Neural progenitor cell (in vitro differentiated cells): ENCODE measurements at regions not wholly inside any gene's neighbourhood (a gene's known extent, or its start where the extent isn't known, plus 50 kb on each side); places are given as distances from the start of the nearest gene placed in this dataset.

Source experiments
- DNase-seq: peaks from one replicate; pipeline ENCODE4 v3.0.0-alpha.2; 2016; ENCODE audit warnings: low spot score
- H2AFZ ChIP-seq: fragments of 200-600 bp; sonication (generic); replicated peaks from 2 replicates; pipeline ENCODE4 v1.6.1; 2016; ENCODE audit warnings: antibody characterized with exemption
- H3F3A ChIP-seq: fragments of 200-600 bp; sonication (generic); 2 replicates; pipeline ENCODE4 v1.6.1; 2016; ENCODE audit warnings: antibody characterized with exemption, low read depth
- H3K27ac ChIP-seq: fragments of 200-600 bp; sonication (generic); 2 replicates; pipeline ENCODE4 v1.5.1; 2016; ENCODE audit warnings: mild to moderate bottlenecking
- H3K27me3 ChIP-seq: fragments of 200-600 bp; sonication (generic); 2 replicates; pipeline ENCODE4 v1.6.1; 2016; ENCODE audit warnings: mild to moderate bottlenecking, moderate library complexity
- H3K36me3 ChIP-seq: fragments of 200-600 bp; sonication (generic); 2 replicates; pipeline ENCODE4 v1.5.1; 2016
- H3K4me1 ChIP-seq: fragments of 200-600 bp; sonication (generic); 2 replicates; pipeline ENCODE4 v1.6.1; 2016; ENCODE audit warnings: mixed run types
- H3K4me2 ChIP-seq: fragments of 200-600 bp; sonication (generic); 2 replicates; pipeline ENCODE4 v1.6.1; 2016
- H3K4me3 ChIP-seq: fragments of 200-600 bp; sonication (generic); 2 replicates; pipeline ENCODE4 v1.5.1; 2016
- H3K79me2 ChIP-seq: fragments of 200-600 bp; sonication (generic); 2 replicates; pipeline ENCODE4 v1.6.1; 2016; ENCODE audit warnings: low read depth
- H3K9ac ChIP-seq: fragments of 200-600 bp; sonication (generic); 2 replicates; pipeline ENCODE4 v1.6.1; 2016
- H3K9me3 ChIP-seq: fragments of 200-600 bp; sonication (generic); 2 replicates; pipeline ENCODE4 v1.5.1; 2016; ENCODE audit warnings: low read depth
- H4K20me1 ChIP-seq: fragments of 200-600 bp; sonication (generic); 2 replicates; pipeline ENCODE4 v1.6.1; 2016; ENCODE audit warnings: low read depth
- H3K27ac Mint-ChIP-seq: 3 replicates; pipeline ENCODE4 v1.8.0; 2021; ENCODE audit warnings: mixed read lengths
- H3K27me3 Mint-ChIP-seq: 2 replicates; pipeline ENCODE4 v1.8.0; 2022; ENCODE audit warnings: low read depth, mild to moderate bottlenecking, inconsistent platforms, moderate library complexity, mixed read lengths; ENCODE audit not compliant: insufficient read depth
- H3K36me3 Mint-ChIP-seq: 3 replicates; pipeline ENCODE4 v1.8.0; 2021; ENCODE audit warnings: mixed read lengths
- H3K4me1 Mint-ChIP-seq: 3 replicates; pipeline ENCODE4 v1.8.0; 2021; ENCODE audit warnings: mixed read lengths
- H3K4me3 Mint-ChIP-seq: 3 replicates; pipeline ENCODE4 v1.8.0; 2021; ENCODE audit warnings: mild to moderate bottlenecking, moderate library complexity, mixed read lengths
- H3K9me3 Mint-ChIP-seq: 3 replicates; pipeline ENCODE4 v1.8.0; 2020; ENCODE audit warnings: mixed read lengths
- CTCF ChIP-seq: fragments of 200-600 bp; sonication (generic); IDR thresholded peaks from 2 replicates; pipeline ENCODE4 v1.5.1; 2017; ENCODE audit warnings: antibody characterized with exemption, mild to moderate bottlenecking
- EZH2 ChIP-seq: fragments of 200-600 bp; sonication (generic); IDR thresholded peaks from 2 replicates; pipeline ENCODE4 v1.6.1; 2017; ENCODE audit warnings: antibody characterized with exemption, mild to moderate bottlenecking, moderate library complexity
- EZH2phosphoT487 ChIP-seq: fragments of 200-600 bp; sonication (generic); IDR thresholded peaks from 2 replicates; pipeline ENCODE4 v1.6.1; 2017; ENCODE audit warnings: antibody characterized with exemption

GRCh38 chr1:164320790-164321731 lies 237.9 kb upstream of the PBX1 start:
- Histone ChIP-seq H3K9ac (no peak overlapping the region), H3F3A (peaks cover 5% of the 10 kb centered on the region), H3K27me3 (peaks cover 38% of the 10 kb centered on the region), H2AFZ (peak overlapping the region; percentile 89), H3K79me2 (no peaks in the 10 kb centered on the region), H3K4me2 (peak overlapping the region; percentile 99), H3K27ac (no peak overlapping the region), H3K4me3 (peak overlapping the region; percentile 64), H3K9me3 (no peaks in the 10 kb centered on the region), H4K20me1 (no peaks in the 10 kb centered on the region), H3K4me1 (peaks cover 12% of the 10 kb centered on the region), H3K36me3 (no peaks in the 10 kb centered on the region)
- no peaks in the 10 kb centered on the region for H3K27me3 Mint-ChIP-seq
- peaks cover 16% of the 10 kb centered on the region for H3K4me1 Mint-ChIP-seq
- H3K9me3 Mint-ChIP-seq, result no peaks in the 10 kb centered on the region
- TF ChIP-seq EZH2 (peak; percentile 38), CTCF (no peak)
- H3K36me3 Mint-ChIP-seq, result no peaks in the 10 kb centered on the region
- H3K4me3 Mint-ChIP-seq, result peak overlapping the region; percentile 83
- no peak overlapping the region for H3K27ac Mint-ChIP-seq
- DNase-seq, result peak; percentile 80

- no peaks in the 10 kb centered on the region for H3K79me2 ChIP-seq
- peaks cover 17% of the 10 kb centered on the region for H3K9me3 Mint-ChIP-seq
- H3K4me1 Mint-ChIP-seq, result peaks cover 20% of the 10 kb centered on the region
- peaks cover 3% of the 10 kb centered on the region for H3K36me3 Mint-ChIP-seq
- no peaks in the 10 kb centered on the region for H3K9me3 ChIP-seq
- H3K4me3 Mint-ChIP-seq, result no peak overlapping the region
- H3K4me2 ChIP-seq, result no peak overlapping the region
- peaks cover 7% of the 10 kb centered on the region for H3K4me1 ChIP-seq
- peaks cover 24% of the 10 kb centered on the region for H3K27me3 ChIP-seq
- no peak overlapping the region for H3K9ac ChIP-seq
- H3K4me3 ChIP-seq, result no peak overlapping the region
- peaks cover 5% of the 10 kb centered on the region for H3K36me3 ChIP-seq
- no peak for TF ChIP-seq EZH2phosphoT487
- no peak for TF ChIP-seq CTCF
- TF ChIP-seq EZH2, result no peak
- peaks cover 17% of the 10 kb centered on the region for H3K27me3 Mint-ChIP-seq
- peaks cover 4% of the 10 kb centered on the region for H3F3A ChIP-seq
- no peak overlapping the region for H3K27ac ChIP-seq
- H3K27ac Mint-ChIP-seq, result peak overlapping the region; percentile 91
- no peak for DNase-seq
- H4K20me1 ChIP-seq, result no peaks in the 10 kb centered on the region
- H2AFZ ChIP-seq, result no peak overlapping the region
Observed at GRCh38 chr1:164325786-164326185, 233.2 kb upstream of the PBX1 start.

- Histone ChIP-seq H3K9ac (no peak overlapping the region), H3K79me2 (no peaks in the 10 kb centered on the region), H4K20me1 (no peaks in the 10 kb centered on the region), H3K36me3 (no peaks in the 10 kb centered on the region), H3K4me1 (no peaks in the 10 kb centered on the region), H3K9me3 (no peaks in the 10 kb centered on the region), H3K27me3 (no peaks in the 10 kb centered on the region), H3K27ac (no peak overlapping the region), H2AFZ (no peak overlapping the region), H3K4me2 (no peak overlapping the region), H3K4me3 (no peak overlapping the region), H3F3A (no peaks in the 10 kb centered on the region)
- Mint-ChIP-seq H3K27ac (no peak overlapping the region), H3K4me1 (peaks cover 20% of the 10 kb centered on the region), H3K36me3 (no peaks in the 10 kb centered on the region), H3K9me3 (no peaks in the 10 kb centered on the region), H3K4me3 (no peak overlapping the region), H3K27me3 (peaks cover 9% of the 10 kb centered on the region)
- no peak for TF ChIP-seq EZH2
- DNase-seq, result no peak
Observed at GRCh38 chr1:164333387-164333786, 225.6 kb upstream of the PBX1 start.

GRCh38 chr1:164337394-164337793 lies 221.6 kb upstream of the PBX1 start:
- Histone ChIP-seq H3K27me3 (no peaks in the 10 kb centered on the region), H2AFZ (no peak overlapping the region), H3K79me2 (no peaks in the 10 kb centered on the region), H3K4me2 (no peak overlapping the region), H3K4me1 (no peaks in the 10 kb centered on the region), H3F3A (no peaks in the 10 kb centered on the region), H3K9ac (no peak overlapping the region), H3K9me3 (no peaks in the 10 kb centered on the region), H3K27ac (no peak overlapping the region), H4K20me1 (no peaks in the 10 kb centered on the region), H3K36me3 (no peaks in the 10 kb centered on the region), H3K4me3 (no peak overlapping the region)
- Mint-ChIP-seq H3K36me3 (peaks cover 7% of the 10 kb centered on the region), H3K9me3 (peaks cover 11% of the 10 kb centered on the region), H3K27ac (peak overlapping the region; percentile 85), H3K4me3 (no peak overlapping the region), H3K4me1 (peaks cover 17% of the 10 kb centered on the region), H3K27me3 (peaks cover 9% of the 10 kb centered on the region)
- no peak for TF ChIP-seq EZH2phosphoT487
- TF ChIP-seq CTCF, result no peak
- TF ChIP-seq EZH2, result no peak
- no peak for DNase-seq
